ENCODE measurements at regions not wholly inside any gene's neighbourhood (a gene's known extent, or its start where the extent isn't known, plus 50 kb on each side); places are given as distances from the start of the nearest gene placed in this dataset.

DNA sequence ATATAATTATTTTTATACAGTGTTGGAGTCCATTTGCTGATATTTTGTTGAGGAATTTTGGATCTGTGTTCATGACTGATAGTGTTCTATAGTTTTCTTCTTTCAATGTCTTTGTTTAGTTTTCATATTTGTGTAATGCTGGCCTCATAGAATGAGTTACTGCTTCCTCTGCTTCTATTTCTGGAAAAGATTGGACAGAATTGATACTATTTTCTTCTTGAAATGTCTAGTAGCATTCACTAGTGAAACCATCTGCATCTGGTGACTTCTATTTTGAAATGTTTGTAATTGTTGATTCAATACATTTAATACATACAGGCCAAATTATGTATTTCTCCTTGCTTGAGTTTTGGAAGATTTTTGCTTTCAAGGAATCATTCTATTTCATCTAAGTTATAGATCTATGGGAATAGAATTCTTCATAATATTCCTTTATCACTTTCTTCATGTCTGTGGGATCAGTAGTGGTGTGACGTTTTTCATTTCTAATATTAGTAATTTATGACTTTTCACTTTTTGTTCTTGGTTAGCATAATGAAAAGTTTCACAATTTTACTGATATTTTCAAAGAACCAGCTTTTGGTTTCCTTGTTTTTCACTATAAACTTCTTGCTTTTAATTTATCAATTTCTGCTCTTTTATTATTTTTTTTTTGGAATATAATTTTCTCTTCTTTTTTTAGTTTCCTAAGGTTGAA, 509.9 kb upstream of the VRK2 start:
- no peak for DNase-seq

DNA sequence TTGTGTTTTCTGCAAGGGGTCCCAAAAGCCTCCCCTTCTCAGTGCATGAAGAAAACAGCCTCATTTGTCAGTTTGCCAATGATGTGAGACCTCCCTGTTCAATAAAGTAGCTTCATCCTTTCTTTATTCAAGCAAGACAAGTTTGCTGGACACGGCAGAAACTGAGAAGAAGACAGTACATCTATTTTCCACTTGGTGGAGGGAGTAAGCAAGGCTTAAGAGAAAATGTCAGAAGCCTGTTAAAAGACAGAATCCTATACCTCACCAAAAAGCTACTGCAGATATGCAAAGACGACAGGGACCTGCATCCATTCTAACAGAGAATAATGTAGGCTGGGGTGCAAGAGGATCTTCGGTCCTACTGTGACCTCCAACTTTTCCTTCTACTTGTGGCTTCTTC, 506.8 kb upstream of the VRK2 start:
- no peak for DNase-seq

DNA sequence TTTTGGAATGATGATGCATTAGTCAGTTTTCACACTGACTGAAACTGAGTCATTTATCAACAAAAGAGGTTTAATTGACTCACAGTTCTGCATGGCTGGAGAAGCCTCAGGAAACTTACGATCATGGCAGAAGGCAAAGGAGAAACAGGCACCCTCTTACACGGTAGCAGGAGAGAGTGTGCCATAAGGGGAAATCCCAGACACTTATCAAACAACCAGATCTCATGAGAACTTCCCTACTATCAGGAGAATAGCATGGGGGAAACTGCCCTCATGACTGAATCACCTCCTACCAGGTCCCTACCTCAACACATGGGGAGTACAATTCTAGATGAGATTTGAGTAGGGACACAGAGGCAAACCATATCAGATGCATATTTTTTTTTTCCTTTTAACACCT, 504.5 kb upstream of the VRK2 start:
- DNase-seq: no peak

DNA sequence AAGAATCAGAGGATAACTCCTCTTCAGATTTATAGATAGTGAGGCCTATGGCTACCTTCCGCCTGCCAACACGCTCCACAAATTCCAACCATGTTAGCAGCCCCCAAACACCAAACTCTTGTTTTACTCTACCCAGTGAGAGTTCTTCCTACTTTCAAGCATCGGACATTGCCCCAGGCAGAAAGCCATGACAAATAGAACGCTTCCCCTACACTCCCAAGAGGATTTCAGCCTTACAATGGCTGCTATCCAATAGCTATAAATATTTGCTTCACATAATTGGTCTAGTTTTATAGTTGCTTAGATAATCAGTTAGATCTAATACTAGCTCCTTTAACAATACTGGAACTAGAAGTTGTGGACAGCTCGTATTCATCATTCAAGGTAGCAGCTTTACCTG, 503.4 kb upstream of the VRK2 start:
- no peak for DNase-seq

DNA sequence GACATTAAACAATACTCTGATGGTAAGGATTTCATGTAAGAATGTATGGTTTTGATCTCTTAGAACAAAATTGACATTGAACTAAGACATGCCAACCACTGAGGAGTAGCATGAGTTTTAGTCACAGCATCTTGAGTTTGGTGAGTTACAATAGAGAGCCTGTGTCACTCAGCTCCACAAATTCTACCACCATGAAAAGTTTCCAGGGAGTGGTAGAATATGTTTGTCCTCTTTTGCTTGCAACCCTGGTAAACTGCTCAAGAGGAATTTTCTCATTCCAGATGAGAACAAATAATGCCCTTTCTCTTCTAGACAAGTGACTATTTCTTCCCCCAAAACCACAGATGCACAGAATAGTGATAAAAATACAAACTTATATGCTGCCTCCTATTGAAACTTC, 502.0 kb upstream of the VRK2 start:
- DNase-seq: no peak

DNA sequence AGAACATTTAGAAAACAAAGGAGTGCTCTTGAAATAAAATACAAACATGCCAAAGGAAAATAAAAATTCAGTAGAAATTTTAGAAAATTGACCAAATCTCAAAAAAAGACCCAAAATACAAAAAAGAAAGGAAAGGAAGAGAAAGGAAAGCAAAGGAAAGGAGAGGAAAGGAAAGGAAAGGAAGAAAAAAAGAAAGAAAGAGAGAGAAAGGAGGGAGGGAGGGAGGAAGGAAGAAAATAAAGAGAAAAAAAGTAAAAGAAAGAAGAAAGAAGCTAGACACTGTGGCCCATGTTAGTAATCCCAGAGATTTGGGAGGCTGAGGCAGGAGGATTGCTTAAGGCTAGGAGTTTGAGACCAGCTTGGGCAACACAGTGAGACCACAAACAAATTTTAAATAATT, 500.1 kb upstream of the VRK2 start:
- no peak for DNase-seq

DNA sequence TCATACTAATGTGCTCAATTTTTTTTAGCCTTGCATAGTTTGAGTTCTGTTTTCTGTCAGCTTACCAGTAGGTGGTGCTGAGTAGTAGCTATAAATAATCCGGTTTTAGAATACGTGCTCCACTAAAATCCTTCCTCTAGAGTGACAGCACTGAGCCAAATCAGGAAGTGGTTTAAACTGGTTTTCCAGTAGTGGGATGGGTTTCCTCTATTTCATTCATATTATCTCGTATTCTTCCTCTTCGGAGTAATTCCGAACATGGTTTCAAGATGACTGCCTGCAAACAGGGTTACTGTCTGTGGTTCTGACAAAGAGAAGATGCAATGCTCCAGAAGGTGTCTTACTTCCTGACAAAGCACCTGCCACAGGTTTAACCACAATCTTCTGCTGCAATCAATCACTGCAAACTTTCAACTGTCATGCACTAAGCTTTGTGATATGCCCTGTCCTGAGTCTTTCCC, 496.9 kb upstream of the VRK2 start:
- DNase-seq: no peak

DNA sequence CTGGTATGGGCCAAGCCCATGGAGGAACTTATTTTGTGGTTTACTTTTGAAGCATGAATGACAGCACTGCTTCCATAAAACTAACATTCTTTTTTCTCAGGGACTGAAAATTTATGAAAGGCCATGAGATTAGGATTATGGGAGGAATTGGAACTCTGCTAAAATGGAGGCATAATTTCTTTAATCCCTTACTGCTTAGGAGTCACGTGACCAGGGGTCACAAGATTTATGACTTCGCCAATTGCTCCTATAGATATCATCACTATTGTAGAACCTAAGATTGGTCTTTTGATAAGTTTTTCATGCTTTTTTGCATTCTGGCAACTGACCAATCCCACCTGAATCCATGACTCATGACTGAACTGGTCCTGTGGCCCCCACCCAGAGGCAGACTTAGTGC, 495.7 kb upstream of the VRK2 start:
- no peak for DNase-seq

DNA sequence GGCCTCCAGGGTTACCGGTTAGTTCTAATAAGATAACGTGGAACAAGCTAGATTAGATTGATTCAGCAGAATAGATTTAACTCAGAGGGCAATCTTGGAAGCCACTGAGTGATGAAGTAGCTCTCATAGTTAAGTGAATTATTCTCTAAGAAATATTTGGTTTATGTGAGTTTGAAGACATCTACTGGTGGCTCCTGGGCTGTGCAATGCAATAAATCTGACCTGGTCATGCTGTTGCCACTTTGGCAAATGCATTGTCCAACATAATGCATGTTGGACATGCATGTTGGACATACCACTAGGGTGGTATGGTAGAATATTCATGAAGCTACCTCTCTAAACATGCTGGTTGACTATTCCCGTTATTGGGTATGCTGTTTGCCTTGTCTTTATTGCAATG, 493.7 kb upstream of the VRK2 start:
- DNase-seq: no peak

DNA sequence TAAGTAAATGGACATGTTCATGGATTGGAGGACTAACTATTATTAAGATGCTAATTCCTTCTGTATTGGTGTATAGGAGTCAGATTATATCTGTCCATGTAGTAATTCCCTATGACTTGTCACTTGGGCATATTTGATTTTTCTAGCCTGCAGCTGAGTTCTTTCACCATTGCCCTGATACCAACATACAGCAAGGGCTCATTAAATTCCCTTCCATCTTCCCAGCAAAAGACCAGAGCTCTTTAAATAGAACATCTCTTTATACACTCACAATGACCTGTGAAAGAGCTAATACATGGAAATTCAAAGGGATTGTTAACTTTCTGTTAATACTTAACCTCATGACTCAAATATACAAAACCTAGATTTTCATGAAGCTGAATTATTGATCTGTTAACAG, 492.3 kb upstream of the VRK2 start:
- no peak for DNase-seq

DNA sequence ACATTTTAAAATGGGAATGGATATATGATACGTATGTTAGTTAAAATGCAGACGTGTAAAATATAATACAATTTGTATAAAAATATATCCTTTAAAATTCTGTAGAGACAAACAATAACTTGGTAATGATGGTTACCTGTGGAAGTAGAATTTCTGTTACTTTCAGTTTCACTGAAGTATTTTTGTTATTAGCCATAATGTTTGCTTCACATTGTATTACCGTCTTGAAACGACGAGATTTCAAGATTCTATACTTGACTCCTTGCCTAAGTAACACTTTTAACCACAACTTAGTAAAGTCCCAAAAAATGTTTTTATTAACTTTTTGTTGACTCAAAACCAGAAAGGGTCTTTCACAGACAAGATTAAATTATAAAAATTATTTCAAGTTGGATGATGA, 488.3 kb upstream of the VRK2 start:
- no peak for DNase-seq

DNA sequence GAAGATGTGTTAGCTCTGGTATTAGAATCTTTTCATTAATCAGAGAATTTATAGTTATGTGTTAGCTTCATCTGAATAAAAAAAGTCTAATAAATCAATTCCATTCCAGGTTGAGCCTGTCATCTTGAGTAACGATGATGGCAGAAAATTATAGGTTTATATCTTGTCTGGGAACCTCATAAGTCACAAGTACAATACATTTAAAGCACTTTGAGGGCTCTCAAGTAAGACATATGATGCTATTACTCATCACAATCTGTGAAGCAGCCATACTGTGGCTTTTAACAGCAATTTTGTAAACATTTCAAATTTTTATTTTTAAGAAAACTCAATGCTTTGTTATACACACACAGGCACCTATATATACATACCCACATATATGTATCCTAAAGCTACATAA, 484.1 kb upstream of the VRK2 start:
- DNase-seq: no peak

DNA sequence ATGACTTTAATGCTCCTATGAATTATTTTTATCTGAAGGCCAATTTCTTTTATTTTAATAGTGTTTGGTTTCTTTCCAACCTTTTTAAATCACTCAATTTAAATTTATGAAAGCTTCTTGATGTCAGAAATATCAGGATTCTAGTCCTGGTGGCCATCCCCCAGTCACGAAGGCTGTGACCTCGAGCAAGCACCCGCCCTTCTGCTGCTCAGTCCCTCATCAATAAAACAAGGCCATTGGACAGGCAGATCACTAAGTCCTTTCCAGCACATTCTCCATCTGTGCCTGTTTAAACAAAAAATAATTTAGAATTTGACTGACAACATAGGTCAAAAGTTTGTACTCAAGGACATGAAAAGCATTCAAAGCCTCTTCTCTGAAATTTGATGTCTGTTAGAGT, 483.6 kb upstream of the VRK2 start:
- DNase-seq: no peak

DNA sequence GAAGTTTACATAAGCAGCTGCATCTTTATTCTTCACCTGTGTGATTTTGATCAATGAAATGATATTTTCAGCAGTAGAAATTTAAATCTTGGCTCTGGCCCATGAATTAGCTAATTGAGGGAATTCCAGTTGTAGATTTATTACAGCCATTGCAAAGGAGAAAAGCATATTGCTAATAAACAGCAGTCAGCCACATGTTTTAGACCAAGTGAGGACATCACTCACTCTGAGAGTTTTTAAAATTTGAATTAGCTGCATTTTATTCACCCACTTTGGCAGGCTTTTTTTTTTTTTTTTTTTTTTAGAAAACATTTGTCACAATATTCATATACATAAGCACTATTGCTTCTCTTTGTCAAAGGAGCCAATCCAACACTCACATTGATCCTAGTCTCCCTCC, 479.4 kb upstream of the VRK2 start:
- DNase-seq: no peak

DNA sequence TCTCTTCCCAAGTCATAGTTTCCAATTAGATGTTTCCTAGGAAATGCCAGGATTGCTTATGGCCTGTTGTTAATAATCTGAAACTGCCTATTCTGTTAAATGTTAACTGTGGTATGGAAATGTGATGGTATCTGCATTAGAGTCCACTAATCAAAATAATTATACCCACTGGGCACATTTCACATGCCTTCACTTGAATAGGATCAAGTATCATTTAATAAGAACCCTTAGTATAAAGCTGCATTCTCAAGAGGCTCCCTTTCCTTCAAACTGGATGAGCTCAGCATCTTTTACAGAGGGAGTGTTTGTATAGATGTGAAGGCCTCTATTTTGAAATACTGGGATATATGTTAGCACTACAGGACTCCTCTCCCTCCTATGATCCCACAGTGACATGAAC, 477.2 kb upstream of the VRK2 start:
- no peak for DNase-seq

DNA sequence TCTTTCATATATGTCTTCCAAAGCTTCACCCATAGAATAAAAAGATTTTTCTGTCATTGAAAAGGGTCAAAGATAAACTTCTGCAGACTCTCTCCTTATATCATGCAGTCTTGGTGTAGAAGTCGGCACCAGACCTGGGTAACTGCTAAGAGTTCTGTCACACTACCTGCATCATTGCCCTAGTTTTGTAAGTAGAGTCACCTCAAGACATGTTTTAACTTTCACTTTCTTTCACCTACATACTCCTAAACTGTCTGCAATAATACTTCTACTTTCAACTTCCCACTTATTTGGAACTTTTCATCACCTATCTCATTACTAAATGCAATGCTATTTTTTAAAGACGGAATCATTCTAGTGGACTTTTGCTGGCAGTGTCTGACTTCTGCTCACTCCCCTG, 475.6 kb upstream of the VRK2 start:
- DNase-seq: no peak

DNA sequence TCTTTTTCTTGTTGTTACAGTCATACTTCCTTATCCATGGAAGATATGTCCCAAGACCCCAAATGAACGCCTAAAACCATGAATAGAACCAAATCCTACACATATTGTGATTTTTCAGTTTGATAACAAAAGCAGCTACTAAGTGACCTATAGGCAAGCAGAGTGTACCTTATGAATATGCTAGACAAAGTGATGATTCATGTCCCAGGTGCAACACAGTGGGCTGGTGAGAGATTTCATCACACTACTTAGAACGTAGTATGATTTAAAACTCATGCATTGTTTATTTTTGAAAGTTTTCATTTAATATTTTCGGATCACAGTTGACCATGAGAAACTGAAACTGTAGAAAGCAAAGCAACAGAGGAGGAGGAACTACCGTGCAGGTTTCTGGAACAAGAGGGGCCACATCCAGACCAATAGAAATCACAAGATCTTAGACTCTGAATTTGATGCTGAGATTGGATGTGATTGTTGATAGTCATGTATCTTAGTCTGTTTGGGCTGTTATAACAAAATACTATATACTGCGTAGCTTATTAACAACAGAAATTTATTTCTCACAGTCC, 470.8 kb upstream of the VRK2 start:
- DNase-seq: no peak

DNA sequence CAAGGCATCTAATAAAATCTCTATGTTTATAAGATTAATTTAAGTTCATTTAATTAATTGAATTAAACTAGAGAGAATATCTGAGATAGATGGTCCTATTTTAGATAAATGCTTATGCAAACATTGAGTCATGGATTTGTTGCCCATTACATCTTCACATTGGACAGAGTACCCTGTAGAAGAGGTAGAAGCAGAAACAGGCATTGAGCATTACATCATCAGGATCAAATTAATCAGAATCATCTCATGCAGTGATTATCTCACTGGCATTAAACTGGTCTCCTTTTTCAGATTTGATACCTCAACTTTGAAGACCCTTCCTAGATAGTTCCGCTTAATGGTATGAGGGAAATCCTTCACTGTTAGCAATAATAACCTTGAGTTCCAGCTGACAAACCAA, 469.6 kb upstream of the VRK2 start:
- DNase-seq: no peak

DNA sequence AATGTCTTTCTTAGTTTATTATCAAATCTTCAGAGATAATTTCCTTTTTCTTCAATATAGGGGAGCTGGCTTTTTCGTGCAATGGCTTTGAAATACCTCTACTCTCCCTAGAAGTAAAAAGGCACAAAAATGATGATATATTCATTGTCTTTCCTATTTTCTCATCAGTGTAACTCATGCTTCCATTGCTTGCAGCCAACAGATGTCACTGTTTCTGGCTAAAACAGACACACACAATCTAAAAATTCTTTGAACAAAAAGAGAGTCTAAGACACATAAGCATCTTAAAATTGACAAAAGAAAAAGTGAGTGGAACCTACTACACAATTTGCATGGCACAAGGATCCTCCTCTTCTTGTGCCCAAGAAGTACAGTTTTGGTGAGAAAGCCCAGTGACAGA, 448.7 kb upstream of the VRK2 start:
- no peak for DNase-seq

DNA sequence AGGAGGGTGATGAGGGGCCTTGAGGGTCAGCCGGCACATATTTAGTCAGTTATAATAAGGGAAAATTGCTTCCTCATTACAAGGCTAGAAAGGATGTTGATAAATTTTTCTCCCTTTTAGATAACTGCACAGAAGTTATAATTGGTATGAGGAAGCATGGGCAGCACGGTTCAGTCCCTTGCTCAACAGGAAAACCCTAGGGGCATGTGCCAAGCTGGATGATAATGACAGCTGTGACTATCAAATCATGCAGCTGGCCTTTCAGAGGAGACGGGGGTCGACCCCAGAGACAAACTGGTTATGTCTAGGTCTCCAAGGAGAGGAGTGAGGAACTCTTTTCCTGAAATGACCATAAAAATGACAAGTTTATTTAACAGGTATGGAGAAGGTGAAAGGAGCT, 448.1 kb upstream of the VRK2 start:
- no peak for DNase-seq

DNA sequence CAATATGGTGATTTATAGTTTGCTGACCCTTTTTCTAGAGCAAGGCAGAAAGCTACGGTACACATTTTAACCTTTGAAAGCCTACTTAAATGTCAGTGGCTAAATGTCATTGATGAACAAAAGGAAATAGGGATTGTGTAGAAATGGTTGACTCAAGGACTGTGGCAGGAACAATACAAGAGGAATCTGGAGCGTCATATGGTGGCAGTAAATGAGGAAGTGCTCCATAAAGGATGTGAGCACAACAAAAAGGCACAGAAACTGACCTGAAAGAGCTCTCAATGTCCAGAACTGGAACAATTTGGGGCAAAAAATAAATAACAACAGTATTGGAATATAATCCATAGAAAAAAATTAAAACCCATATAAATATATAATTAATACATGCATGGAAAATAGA, 443.9 kb upstream of the VRK2 start:
- DNase-seq: no peak

DNA sequence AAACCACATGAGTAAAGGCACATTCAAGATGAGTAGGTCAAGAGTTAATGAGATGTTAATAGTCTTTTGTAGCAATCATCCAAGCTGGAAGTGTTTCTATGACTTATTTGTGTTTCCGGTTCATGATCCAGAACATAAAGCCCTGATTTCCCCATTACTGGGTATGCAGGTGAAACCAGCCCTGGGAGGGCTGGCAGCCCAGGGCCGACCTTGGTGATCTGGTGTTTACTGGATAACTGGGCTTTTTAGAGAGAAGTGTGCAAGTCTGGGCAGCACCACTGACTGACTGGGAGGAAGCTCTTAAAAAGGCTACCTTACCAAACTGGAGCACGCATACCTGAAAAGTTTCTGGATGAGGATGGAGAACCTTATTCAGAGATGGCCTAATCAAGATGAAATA, 431.6 kb upstream of the VRK2 start:
- DNase-seq: no peak

DNA sequence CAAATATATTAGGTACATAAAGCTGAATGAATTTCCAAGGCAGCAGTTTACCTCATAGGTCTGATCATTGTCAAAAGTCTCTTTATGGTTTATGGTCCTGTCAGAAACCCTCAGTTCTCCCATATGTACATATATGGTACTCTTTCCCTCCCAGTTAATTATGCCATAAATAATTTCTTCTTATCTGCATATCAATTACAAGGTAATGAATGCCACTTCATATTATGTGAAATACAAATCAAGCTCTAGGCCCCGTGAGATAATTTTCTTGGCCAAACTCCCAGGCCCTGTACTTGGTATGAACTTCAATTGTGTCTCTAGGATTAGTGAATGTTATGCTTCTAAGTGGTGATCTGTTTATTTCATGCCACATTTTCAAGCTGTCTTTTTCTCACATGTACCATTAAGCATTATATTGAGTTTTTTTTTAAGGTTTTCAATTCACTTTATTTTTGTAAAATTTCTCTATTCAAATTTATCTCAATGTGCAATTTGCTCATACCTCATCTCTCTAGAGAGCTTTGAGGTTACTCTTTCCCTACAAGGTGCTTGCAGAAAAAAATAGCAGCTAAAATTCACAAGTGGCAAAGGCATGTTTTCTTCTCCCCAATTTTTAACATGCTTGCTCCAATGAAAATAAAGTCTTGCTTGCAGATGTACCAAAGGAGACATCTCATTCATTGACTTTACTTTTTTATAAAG, 430.6 kb upstream of the VRK2 start:
- no peak for DNase-seq

DNA sequence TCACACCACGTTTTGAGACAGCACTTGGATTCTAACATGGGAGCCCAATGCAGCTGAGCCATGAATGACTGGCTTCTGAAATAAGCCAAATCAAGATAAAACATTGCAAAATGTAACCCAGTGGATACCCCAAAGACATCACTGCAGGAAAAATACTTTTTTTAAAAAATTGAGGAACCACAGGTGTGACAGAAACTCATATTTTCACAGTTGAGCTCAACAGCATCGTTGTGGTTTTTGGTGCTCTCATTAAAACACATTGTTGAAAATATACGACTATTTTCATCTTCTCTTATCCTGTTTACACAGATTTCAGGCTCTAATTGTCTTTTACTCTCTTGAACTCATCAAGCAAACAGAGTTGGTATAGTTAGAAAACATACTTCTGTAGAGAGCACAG, 429.3 kb upstream of the VRK2 start:
- no peak for DNase-seq
